HTR-8/SVneo (cell line): ENCODE measurements at regions not wholly inside any gene's neighbourhood (a gene's known extent, or its start where the extent isn't known, plus 50 kb on each side); places are given as distances from the start of the nearest gene placed in this dataset.
A peak's percentile ranks its signal among the peaks of the same experiment; 100 is the strongest.

Experiments used
- DNase-seq: peaks from one replicate; pipeline ENCODE4 v3.0.0; 2011; ENCODE audit warnings: low spot score, mixed read lengths; ENCODE audit not compliant: insufficient read length
- FAIRE-seq: peaks from 2 replicates; lab custom pipeline; 2011; peaks lifted over from hg19 to GRCh38; lab: Jason Lieb, UNC

DNA sequence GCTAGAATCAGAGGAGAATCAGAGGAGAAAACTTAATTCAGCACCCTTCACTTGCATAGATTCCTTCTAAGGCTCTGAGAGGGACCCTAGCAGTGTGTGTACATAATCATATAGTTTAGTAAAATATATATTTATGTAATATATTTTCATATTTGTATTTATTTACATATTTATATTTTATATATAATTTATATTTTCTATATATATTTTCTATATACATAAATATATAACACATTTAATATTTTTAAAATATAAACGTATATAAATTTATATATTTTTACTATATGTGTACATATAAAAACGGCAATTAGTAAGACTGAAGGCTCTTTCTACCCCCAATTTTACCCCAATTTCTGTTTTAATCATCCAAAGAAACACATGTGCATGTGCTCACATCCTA, 80.3 kb downstream of the NXPE2 start:
- FAIRE-seq, result no peak
- DNase-seq, result no peak

DNA sequence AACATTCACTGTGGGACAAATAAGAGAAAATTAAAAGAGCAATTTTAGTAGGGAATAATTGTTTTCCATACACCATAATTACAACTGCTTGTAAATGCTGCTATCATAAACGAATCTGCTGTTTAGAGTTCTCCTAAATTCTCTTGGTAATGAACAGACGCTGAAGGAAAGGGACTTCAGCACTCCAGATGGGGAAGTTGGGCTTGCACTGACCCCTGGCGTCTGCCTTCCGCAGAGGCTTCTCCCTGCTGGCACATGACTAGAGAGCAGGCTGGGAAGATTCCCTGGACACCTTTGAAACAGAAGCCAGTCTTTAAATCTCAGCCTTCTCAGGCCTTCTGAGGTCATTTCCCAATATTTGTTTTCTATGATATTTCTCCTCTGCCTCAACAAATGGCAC, 84.1 kb downstream of the NXPE2 start:
- DNase-seq, result peak; percentile 60
- no peak for FAIRE-seq

DNA sequence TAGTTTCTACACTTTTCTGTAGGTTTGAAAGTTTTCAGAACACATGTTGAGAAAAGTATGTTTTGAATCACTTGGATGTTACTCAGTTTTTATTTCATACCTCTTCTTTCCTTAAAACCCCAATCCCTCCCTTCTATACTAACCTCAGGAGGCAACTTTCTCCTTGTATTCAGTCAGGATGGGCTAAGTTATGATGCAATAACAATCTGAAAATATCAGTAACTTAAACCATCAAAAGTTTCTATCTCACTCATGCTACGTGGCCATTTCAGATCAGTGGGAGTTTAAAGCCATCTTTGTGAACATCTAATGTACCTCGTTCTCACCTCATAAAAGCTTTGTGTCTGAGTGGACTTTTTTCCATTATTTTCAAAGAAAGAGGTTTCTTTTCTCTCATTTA, 86.2 kb downstream of the NXPE2 start:
- DNase-seq (no peak), FAIRE-seq (no peak)

DNA sequence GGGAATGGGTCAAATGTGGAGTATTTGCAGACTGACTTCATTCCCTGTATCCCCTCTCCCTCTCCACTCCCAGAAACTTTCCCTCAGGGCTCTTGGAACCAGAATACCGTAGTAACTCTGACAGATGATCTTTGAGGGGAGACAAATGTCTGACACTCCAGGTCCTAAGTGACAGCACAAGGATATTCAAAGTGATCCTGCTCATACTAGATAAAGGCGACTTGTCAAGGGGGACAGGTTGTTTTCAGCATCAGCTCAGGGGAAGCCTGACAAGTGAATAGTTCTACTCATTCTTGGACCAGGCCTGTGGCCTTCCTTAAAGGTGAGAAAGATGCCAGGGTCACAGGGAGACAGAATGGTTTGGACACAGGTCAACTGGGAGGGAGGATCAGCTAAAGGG, 92.8 kb downstream of the NXPE2 start:
- DNase-seq (no peak), FAIRE-seq (no peak)

DNA sequence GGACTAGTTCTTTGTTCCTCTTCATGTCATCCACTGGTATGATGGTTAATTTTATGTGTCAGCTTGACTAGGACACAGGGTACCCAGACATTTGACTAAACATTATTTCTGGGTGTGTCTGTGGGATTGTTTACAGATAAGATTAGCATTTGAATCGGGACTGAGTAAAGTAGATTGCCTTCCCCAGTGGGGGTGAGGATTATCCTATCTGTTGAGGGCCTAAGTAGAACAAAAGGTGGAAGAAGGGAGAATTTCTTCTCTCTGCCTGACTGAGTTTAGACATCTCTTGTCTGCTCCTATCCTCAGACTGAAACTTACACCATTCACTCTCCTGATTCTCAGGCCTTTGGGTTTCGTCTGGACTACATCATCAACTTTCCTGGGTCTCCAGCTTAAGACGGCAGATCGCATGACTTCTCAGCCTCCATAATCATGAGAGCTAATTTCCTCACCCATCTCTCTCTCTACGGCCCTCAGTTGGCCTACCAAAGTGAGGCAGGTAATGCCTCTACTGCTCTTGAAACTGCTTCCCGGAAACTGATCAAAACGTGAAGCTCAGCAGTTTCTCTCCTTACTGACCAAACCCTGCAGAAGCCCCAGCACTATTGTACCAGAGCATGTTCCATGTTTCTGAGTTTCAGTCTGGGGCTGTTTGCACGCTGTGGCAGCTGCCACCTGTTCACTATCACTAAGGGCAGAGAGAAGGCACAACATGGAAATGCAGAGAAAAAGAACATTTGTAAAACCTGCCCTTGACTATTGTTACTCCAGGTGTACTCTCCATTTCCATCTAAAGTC, 95.4 kb downstream of the NXPE2 start:
- DNase-seq (no peak), FAIRE-seq (no peak)

DNA sequence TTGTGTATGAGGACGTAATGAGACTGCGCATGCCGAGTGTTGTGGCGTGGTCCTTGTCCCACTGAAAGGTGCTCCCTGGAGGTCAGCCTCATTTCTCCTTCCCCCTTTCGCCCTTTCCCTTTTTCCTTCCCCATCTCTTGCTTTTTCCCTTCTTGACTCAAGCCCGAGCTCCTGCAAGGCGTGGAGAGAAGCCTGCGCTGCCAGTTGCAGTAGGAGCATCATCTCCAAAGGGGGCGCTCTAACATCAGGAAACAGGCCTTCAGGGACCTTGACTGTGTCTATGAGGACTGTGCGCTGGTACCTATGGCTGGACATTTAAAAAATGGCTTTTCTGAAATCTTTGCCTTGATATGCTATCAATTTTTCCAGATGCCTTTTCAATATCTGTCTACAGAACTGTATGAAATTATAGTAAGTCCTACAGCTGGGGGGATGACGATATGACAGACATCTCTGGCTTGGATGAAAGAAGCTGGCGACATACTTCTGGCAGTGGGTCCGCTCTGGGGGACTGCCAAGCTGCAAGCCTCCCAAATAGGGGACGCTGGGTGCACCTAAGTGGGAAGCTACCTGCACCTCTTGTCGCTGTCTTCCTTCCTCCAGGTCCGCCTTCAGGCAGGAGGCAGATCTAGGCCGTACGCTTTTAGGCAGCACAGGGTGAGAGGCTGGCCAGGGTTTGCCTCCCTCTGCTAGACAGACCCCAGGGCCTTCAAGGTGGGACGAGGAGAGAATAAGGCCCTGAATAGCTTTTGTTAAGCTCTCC, 96.5 kb downstream of the NXPE2 start:
- FAIRE-seq, result peak; percentile 4
- peak; percentile 31 for DNase-seq

DNA sequence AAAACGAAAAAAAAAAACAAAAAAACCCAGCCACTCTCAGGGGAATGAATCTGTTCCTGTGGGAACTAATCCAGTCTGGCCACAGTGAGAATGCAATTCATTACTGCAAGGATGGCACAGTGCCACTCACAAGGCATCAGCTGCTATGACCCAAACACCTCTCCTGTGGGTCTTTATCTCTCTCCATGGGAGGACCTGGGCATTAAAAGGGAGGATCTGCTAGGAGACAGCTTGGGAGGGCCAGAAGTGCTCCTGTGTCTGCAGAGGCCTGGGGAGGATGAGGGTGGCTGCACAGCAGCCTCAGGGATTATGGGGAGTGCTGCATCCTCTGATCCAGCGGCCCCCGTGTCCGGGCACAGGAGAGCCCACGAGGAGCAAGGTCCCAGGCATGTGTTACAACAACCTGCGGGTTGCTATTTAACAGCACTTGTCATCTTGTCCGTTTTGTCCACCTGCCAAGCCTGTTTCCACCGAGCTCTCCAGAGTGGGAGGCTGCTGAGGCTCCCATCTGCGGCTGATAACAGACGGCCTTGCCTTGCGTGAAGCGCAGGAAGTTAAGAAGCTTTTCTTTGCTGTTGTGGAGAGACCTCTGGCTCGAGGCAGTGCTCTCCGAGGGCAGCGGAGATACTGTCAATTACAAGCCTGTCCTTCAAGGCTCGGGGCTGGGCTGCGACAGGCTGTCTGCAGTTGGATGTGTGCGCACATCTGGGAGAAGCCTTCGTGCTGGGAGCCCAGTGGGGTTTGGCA, 97.7 kb downstream of the NXPE2 start:
- FAIRE-seq, result no peak
- no peak for DNase-seq

DNA sequence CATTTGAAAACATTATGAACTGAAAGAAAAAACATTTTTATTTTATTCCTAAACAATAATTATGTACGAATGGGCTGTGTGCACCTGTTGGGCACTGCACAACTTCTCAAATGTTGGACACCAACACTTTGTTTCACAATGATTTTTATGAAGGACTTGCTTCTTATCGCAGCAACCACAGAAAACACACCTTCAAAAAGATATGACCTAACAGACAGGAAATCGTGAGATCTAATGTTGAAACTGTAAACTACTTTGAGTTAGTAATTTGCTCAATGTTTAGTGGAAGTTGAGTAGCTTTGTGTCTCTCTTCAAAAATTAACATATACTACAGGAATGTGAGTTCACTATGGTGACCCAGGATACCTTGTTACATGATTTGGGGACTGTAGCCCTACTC, 98.6 kb downstream of the NXPE2 start:
- FAIRE-seq, result no peak
- DNase-seq, result no peak

DNA sequence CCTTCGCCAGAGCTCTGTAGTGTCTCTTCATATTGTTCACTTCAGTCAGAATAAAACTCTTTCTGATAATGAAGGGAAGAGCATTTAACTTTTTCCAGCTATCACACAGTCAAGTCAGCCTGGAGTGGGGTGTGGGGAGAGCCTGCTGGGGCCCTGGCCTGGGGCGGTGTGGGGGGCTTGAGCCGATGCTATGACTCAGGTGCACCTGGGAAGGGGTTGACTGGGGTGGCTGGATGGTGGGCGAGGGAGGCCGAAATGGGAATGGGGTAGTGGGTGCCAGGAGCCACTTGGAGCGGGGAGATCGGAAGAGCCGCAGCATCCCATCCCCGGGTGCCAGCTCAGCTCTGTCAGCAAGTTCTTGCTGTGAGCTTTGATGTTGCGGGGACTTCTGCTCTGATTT, 100.9 kb downstream of the NXPE2 start:
- FAIRE-seq (no peak), DNase-seq (no peak)

DNA sequence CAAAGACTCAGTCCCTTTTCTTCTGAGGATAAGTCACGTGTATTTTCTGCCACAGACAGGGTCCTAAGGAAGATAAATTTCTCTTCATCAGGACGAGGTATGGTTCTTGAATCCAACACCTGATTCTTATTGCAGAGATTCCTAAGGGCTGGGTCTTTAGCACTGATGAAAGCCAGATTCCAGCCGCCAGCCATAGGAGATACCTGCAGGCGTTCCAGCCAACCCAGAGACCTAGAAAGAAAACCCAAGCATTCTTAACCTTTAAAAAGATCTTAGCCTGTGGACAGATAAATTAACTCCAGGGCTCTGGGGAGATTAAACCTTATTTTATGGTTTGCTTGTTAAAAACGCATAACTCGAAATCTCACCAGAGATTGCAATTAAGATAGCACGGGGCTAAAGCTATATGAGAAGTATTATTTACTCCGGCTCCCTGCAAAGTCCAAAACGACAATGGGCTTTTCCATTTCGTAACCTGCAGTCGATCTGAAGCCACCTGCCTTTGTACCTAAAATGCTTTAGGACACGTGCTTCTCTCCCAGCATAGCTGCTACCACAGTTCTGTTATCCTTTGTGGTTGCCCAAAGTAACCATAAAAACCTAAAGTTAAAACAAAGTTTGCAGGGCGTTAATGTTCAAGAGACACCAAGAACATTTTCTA, 104.5 kb downstream of the NXPE2 start:
- FAIRE-seq (no peak), DNase-seq (no peak)

DNA sequence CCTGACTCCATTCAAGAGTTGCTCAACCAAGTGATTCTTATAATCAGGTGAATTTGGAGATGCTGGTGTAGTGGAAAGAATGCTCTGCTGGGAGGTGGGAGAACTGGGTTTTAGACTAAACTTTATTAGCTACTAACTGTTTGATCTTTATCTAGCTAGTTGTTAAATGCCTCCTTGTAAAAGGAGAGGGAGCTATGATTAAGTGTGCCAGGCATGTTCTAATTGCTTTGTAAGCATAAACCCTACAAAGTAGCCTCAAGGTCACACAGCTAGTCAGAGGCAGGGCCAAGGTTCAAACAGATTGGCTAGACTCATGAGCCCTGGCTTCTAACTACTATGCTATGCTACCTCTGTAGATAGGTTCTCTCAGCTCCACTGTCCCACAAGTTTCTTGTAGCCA, 105.5 kb downstream of the NXPE2 start:
- DNase-seq (no peak), FAIRE-seq (no peak)

DNA sequence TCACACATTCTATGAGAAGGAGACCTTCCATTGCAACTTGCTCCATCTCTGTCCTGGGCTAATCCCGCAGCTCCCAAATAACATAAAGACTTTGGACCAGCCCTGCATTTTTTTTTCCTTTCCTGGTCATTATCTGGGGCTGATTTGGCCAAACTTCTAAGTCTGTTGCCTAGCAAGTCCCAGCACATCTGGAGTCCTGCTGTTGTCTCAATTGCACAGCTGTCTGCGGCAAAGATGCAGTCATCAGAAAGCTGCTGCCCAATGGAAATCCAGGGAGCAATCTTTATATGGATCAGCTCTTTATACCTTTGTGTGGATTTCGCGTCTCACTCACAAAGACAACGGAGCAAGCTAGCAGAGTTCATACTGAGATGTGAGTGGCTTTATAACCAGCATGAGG, 105.9 kb downstream of the NXPE2 start:
- DNase-seq (no peak), FAIRE-seq (no peak)

DNA sequence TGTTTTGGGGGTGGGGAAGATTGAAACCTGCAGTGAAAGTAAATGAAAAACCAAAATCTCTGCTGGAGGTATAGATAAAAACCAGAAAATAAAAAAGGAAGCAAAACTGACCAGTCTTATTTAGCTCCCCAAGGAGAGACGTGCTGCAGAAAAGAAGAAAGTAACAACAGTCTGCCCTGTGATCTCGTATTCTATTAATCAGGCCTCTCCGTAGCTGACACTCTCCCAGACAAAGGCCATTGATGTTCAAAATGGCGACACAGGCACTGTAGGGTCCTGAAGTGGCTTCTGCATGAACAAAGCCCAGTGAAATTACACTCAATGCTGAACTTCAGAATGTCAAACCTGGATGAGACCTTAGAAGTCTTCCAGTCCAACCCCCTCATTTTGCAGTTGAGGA, 106.6 kb downstream of the NXPE2 start:
- DNase-seq (no peak), FAIRE-seq (no peak)

DNA sequence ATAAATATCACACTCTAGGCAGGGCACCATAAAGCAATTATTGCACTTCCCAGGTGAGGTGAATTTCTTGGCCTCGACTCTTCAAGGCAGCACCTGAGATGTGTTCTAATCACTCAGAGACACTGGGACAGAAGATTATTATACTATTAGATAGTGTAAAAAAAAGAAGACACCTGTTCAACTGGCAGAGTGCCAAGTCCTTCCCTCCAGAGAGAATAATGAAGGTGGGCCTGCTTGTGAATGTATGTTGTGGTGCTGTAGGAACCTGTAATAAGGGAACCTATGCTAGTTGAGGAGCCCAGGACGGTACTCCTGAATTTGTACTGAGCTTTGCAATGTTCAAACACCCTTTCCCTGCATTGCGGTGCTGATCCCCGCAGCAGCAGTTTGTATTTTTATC, 107.5 kb downstream of the NXPE2 start:
- DNase-seq, result no peak
- no peak for FAIRE-seq

DNA sequence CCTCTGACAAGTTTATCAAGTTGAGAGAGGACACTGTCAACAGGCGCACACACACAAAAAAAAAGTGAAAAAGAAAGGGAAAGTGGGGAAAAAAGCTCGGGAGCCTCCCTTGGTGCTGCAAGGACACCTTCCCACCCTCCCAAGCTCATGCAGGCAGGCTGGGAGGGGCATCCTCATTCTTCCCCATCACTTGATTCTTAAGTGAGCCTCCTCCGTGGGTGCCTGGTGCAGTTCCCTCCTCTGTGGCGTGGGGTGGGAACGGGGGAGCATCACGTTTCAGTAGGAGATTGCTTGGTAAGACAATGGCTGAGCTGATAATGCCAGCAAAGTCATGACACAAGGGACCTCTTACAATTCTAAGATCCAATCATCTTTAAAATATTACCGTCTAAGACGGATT, 108.8 kb downstream of the NXPE2 start:
- DNase-seq, result no peak
- FAIRE-seq, result no peak

DNA sequence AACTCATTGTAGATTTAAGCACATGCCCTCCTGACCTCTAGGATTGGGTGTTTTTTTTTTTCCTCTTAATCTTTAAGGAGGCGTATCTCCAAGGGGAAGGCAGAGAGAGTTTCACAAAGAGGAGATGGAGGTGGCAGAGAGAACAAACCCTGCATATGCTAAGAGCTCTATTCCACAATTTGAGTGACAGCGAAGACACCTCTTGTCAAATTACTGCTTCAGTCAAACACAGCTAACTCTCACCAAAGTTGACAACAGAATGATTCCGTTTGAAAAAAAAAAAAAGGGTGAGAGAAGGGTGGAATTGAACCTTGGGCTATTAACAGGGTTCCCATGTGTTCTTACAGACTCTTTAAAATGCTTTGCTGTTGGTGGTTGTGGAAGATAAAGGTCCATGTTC, 112.6 kb downstream of the NXPE2 start:
- DNase-seq (no peak), FAIRE-seq (no peak)

DNA sequence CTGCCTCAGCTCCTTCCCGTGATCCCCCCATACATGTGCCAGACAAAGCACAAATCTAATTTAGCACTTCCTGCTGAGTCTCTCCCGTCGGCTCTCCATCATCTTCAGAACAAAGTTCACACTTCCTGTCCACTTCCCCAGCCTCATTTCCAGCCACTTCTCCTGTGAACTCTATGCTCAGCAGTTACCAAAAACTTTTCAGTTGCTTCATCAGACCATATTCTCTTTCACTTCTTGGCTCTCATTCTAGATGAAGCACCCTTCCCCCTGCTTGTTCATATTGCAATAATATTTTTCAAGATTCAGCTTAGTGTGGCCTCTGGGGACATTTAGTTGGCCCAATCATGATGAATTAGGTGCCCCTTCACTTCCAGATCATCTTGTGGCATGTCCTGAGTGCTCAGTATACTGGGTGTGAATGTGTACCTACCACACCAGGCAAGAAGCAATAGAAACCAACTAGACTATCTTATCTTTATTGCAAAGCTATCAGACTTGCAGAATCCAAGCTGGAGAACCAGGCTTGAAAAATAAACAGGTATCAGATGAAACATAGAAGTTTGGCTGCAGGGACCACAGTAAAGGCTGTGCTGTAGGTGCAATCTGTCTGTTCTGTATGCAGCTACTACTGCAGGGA, 115.8 kb downstream of the NXPE2 start:
- FAIRE-seq, result no peak
- no peak for DNase-seq

DNA sequence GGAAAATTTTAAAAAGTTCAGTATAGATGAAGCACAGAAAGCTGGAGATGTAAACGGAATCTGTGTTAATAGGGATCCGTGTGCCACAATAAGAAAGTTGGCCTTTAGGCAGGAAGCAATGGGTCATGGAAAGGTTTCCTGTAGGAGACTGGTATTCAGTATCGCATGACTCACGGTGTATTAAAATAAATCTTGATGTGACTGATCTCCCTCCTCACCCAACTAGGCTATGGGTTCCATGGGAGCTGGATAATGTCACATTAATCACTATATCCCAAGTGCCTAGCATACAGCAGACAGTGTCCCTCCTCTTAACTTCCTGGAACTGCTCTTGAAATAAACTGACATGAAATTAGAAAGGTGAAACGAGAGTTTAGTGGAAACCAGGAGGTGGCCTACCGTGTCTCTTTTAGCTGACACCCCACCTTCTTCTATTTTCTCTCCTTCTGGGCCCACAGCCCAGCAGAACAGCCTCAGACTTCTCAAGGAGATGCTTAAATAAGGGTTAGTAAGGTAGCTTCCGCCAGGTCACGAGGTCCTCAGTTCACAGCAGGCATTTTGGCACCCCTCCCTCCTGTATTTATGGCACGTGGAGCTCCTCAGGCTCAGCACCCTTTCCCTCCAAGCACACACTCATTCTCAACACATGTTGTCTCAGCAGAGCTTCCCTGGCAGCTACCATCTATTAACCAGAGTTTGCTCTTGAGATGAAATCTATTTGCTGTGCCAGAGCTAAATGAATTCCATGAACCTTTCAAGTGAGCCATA, 118.8 kb downstream of the NXPE2 start:
- DNase-seq (no peak), FAIRE-seq (no peak)

DNA sequence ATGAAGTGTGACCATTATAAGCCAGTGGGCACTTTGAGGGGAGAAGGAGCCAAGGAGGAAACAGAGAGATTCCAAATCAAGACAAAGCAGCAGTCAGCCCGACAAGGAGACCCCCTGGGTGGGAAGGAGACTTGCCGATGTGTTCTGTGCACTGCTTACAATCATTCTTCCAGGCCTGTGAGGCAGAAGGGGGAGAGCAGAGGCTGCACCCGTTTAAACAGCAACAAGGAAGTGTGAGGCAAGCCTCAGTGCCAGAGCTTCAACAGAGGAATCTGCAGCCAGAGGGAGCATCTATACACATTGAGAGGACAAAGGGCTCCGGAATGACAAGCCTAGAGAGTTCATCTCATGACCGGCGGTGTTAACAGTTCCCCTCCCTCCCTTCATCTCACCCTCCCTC, 121.1 kb downstream of the NXPE2 start:
- FAIRE-seq (no peak), DNase-seq (no peak)
